DND-41 (cell line): ENCODE measurements at regions not wholly inside any gene's neighbourhood (a gene's known extent, or its start where the extent isn't known, plus 50 kb on each side); places are given as distances from the start of the nearest gene placed in this dataset.

ENCODE experiments used
- ATAC-seq: fragments of 200-7000 bp; cut with Tn5 transposase; 3 replicates; pipeline ENCODE4 v1.9.1; 2021; ENCODE audit warnings: low read depth; ENCODE audit not compliant: insufficient read depth
- DNase-seq: peaks from one replicate; pipeline ENCODE4 v3.0.0-alpha.2; 2020
- H2AFZ ChIP-seq: 2 replicates; pipeline ENCODE4 v1.6.0; 2012; ENCODE audit warnings: low read depth, low read length
- H3K27ac ChIP-seq: 2 replicates; pipeline ENCODE4 v1.5.1; 2012; ENCODE audit warnings: low read length, inconsistent platforms
- H3K27me3 ChIP-seq: fragments of 200-600 bp; sonication (generic); 2 replicates; pipeline ENCODE4 v1.6.0; 2012; ENCODE audit warnings: low read length, mild to moderate bottlenecking, inconsistent platforms; ENCODE audit not compliant: insufficient read depth, poor library complexity
- H3K36me3 ChIP-seq: 2 replicates; pipeline ENCODE4 v1.5.1; 2012; ENCODE audit warnings: low read length, inconsistent platforms; ENCODE audit not compliant: insufficient read depth
- H3K4me1 ChIP-seq: 2 replicates; pipeline ENCODE4 v1.5.1; 2012; ENCODE audit warnings: mild to moderate bottlenecking, low read length; ENCODE audit not compliant: insufficient read depth
- H3K4me2 ChIP-seq: 2 replicates; pipeline ENCODE4 v1.6.0; 2012; ENCODE audit warnings: mild to moderate bottlenecking, moderate library complexity, low read length, inconsistent platforms; ENCODE audit not compliant: insufficient read depth
- H3K4me3 ChIP-seq, 2 experiments: fragments of 200-600 bp in 1 of 2; shearing (Covaris generic) in 1 of 2; 2 replicates each; pipeline ENCODE4 v1.5.1; 2012 to 2016; ENCODE audit warnings: inconsistent platforms in 2 of 2, low read length in 2 of 2, mild to moderate bottlenecking in 2 of 2, low read depth in 1 of 2, moderate library complexity in 1 of 2
- H3K79me2 ChIP-seq: 2 replicates; pipeline ENCODE4 v1.6.0; 2012; ENCODE audit warnings: low read length, inconsistent platforms; ENCODE audit not compliant: insufficient read depth
- H3K9ac ChIP-seq: 2 replicates; pipeline ENCODE4 v1.6.0; 2012; ENCODE audit warnings: low read depth, mild to moderate bottlenecking, inconsistent platforms, low read length, moderate library complexity
- H3K9me3 ChIP-seq: 2 replicates; pipeline ENCODE4 v1.5.1; 2012; ENCODE audit warnings: low read length, moderate library complexity, mild to moderate bottlenecking, inconsistent platforms; ENCODE audit not compliant: insufficient read depth, severe bottlenecking
- H4K20me1 ChIP-seq: 2 replicates; pipeline ENCODE4 v1.6.0; 2012; ENCODE audit warnings: low read length; ENCODE audit not compliant: insufficient read depth
- CTCF ChIP-seq: IDR thresholded peaks from 2 replicates; pipeline ENCODE4 v1.5.1; 2012; ENCODE audit warnings: borderline replicate concordance, low read length, moderate library complexity, mild to moderate bottlenecking; ENCODE audit not compliant: poor library complexity, severe bottlenecking; ENCODE audit errors: extremely low read depth
- EZH2 ChIP-seq: IDR thresholded peaks from 3 replicates; pipeline ENCODE4 v1.6.1; 2012; ENCODE audit warnings: borderline replicate concordance, low read depth, mild to moderate bottlenecking, moderate library complexity, low read length, inconsistent platforms; ENCODE audit not compliant: severe bottlenecking

- no peak overlapping the region for H2AFZ ChIP-seq
- H3K4me1 ChIP-seq, result no peaks in the 10 kb centered on the region
- H4K20me1 ChIP-seq, result no peaks in the 10 kb centered on the region
- H3K79me2 ChIP-seq, result peaks cover 43% of the 10 kb centered on the region
- no peak for DNase-seq
- H3K4me3 ChIP-seq, result no peak overlapping the region
- TF ChIP-seq EZH2, result no peak
- TF ChIP-seq CTCF, result no peak
- H3K9me3 ChIP-seq, result peaks cover 3% of the 10 kb centered on the region
- no peak for ATAC-seq
- H3K9ac ChIP-seq, result no peak overlapping the region
- 0 out of 2 replicates have a peak, but pooled peaks cover 5% of the 10 kb centered on the region for H3K36me3 ChIP-seq
- no peak overlapping the region for H3K27ac ChIP-seq
- no peaks in the 10 kb centered on the region for H3K27me3 ChIP-seq
- H3K4me2 ChIP-seq, result no peak overlapping the region
These were observed 76.9 kb upstream of the HIVEP3 start for GRCh38 chr1:41995441-41996130.

- Histone ChIP-seq H3K79me2 (peaks cover 32% of the 10 kb centered on the region), H3K4me3 (no peak overlapping the region), H3K9ac (no peak overlapping the region), H3K4me1 (no peaks in the 10 kb centered on the region), H3K27ac (no peak overlapping the region), H3K36me3 (0 out of 2 replicates have a peak, but pooled peaks cover 5% of the 10 kb centered on the region), H3K27me3 (no peaks in the 10 kb centered on the region), H2AFZ (no peak overlapping the region), H3K9me3 (peaks cover 3% of the 10 kb centered on the region), H3K4me2 (no peak overlapping the region), H4K20me1 (no peaks in the 10 kb centered on the region)
- ATAC-seq (no peak), DNase-seq (no peak)
- TF ChIP-seq CTCF (no peak), EZH2 (no peak)
These were observed 75.6 kb upstream of the HIVEP3 start for GRCh38 chr1:41994195-41994894.

GRCh38 chr1:41983451-41983850, 64.7 kb upstream of the HIVEP3 start:
- Histone ChIP-seq H3K4me3 (no peak overlapping the region), H3K36me3 (no peaks in the 10 kb centered on the region), H3K27ac (no peak overlapping the region), H3K9me3 (no peaks in the 10 kb centered on the region), H3K27me3 (no peaks in the 10 kb centered on the region), H2AFZ (no peak overlapping the region), H3K4me2 (no peak overlapping the region), H4K20me1 (no peaks in the 10 kb centered on the region; the same call in 1 of the 2 replicates), H3K79me2 (peaks cover 70% of the 10 kb centered on the region), H3K4me1 (no peaks in the 10 kb centered on the region), H3K9ac (no peak overlapping the region)
- DNase-seq (no peak), ATAC-seq (no peak)
- TF ChIP-seq CTCF (no peak), EZH2 (no peak)
